ENCODE measurements at regions not wholly inside any gene's neighbourhood (a gene's known extent, or its start where the extent isn't known, plus 50 kb on each side); places are given as distances from the start of the nearest gene placed in this dataset.

DNA sequence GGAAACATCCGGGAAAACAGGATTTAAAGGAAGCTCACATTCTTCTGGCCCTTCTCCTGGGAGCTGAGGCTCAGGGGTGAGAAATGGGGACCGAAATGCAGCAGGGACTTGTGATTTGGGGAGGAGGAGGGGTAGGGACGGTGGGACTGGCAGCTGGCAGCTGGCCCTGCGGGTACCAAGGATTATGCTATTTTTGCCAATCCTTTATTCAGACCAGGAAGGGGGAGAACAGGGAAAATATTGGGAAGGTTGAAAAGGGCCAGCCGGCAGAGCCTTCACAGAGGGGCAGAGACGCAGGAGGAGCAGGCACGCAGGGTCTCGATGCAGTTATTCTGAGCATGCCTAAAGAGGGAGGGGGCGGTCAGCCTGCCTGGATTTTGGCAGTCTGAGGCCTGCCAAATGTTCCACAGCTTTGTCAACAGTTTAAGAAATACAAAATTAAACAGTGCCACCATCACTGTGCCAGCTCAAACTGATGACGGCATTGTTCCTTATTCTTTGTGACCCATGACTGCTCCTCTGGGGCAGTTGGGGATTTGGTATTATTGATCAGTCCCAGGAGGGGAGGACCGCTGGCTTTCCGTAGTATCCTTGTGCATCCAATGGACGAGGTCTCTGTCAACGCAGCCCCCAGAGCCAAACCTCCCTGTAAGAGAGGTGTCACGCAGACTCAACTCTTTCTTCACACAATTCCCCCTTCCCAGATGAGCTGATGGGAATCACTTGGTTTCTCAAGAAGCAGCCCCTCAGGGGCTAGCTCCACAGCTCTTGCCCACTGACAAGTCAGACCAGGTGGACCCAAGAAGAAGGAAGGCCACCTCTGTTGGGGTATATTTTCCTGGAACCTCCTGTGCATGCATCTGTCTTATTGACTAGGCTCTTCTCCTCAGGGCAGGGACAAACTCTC, 553.3 kb downstream of the BNC2 start:
- H3K9me3 ChIP-seq (ENCODE audit: control insufficient read depth, low read depth, low read length), result no peaks in the 10 kb centered on the region
- no peak overlapping the region for H3K4me3 ChIP-seq (ENCODE audit: low read length)
- H3K4me1 ChIP-seq (ENCODE audit: control insufficient read depth, insufficient read depth, low read length), result no peaks in the 10 kb centered on the region
- no peak overlapping the region for H3K27ac ChIP-seq (ENCODE audit: low read length)
- H3K27me3 ChIP-seq (ENCODE audit: control insufficient read depth, insufficient read depth, low read length), result no peaks in the 10 kb centered on the region
- no peaks in the 10 kb centered on the region for H3K36me3 ChIP-seq (ENCODE audit: control insufficient read depth, insufficient read depth, low read length)
- no CpG with 5 or more reads among the region's 15 CpGs for WGBS (ENCODE audit: insufficient coverage, low lambda C conversion rate)
- no peak for DNase-seq

DNA sequence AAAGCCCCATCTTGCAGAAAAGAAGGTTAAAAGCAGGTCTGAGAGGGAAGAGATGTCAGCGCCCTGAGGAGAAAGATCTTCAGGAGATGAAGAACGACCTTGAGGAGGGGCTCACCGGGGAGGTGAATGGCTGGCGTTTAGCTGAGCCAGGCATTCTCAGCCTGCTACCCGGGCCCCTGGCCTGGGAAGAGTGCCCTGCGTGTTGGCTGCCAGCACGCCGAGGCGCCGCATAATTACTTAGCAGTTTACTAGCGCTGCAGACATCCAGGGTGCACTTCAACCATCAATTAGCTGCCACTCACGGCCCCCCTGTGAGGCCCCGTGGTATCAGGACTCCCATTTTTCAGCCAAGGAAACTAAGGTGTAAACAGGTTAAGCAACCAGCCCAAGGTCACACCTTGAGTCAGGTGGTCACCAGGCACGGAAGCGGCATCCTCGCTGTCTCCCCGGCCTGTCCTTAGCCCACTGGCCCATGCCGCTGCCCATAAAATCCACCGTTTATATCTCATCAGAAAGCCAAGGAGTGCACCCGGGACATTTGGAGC, 551.9 kb downstream of the BNC2 start:
- Histone ChIP-seq H3K9me3 (ENCODE audit: control insufficient read depth, low read depth, low read length) (no peaks in the 10 kb centered on the region), H3K27me3 (ENCODE audit: control insufficient read depth, insufficient read depth, low read length) (no peaks in the 10 kb centered on the region), H3K4me1 (ENCODE audit: control insufficient read depth, insufficient read depth, low read length) (no peaks in the 10 kb centered on the region), H3K36me3 (ENCODE audit: control insufficient read depth, insufficient read depth, low read length) (no peaks in the 10 kb centered on the region), H3K27ac (ENCODE audit: low read length) (no peak overlapping the region), H3K4me3 (ENCODE audit: low read length) (no peak overlapping the region)
- no peak for DNase-seq
- no CpG with 5 or more reads among the region's 20 CpGs for WGBS (ENCODE audit: insufficient coverage, low lambda C conversion rate)

DNA sequence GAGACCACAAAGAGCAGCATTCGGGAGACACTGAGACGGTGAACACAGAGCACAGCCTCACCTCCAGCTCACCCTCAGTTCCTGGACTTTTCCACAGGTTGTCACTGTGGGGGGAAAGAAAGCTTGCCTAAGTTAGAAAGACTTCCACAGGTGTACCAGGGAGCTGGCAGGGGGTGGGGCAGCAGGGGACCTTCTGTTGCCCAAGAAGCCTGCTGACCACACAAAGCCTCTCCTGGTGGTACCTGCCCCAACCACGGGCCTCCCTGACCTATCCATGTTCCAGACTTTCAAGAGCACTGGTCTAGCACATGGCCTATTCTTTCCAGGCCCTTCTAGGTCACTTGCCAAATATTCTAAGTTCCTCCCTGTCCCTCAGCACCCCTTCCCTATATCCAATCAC, 550.8 kb downstream of the BNC2 start:
- no peak for DNase-seq
- H3K36me3 ChIP-seq (ENCODE audit: control insufficient read depth, insufficient read depth, low read length), result no peaks in the 10 kb centered on the region

DNA sequence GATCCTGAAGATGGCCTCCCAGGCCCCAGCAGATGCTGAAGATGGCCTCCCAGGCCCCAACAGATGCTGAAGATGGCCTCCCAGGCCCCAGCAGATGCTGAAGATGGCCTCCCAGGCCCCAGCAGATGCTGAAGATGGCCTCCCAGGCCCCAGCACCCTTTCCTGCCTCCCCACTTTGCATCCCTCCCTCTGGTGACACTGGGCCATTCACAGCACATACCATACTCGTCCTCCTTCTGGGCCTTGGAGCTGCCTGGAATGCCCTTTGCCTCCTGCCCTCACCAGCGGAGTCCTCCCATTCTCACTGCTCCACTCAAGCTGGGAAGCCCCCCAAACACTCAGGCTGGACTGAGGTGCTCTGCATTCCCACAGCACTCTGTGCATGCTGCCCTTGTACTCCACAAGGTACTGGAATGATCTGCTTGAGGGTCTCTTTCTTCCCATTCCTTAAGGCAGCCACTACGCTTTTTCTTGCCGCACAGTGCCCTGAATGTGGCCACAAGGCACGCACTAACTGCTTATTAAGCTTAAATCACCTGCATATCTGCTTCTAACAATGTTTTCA, 550.0 kb downstream of the BNC2 start:
- no peak for DNase-seq
- WGBS (ENCODE audit: insufficient coverage, low lambda C conversion rate), result 94% methylated on average over 2 of the region's 5 CpGs

More for the DNA sequence above, 550.8 kb downstream of the BNC2 start:
- H3K27ac ChIP-seq (ENCODE audit: low read length), result no peak overlapping the region
- WGBS (ENCODE audit: insufficient coverage, low lambda C conversion rate), result no CpG with 5 or more reads among the region's 3 CpGs
- H3K4me1 ChIP-seq (ENCODE audit: control insufficient read depth, insufficient read depth, low read length), result no peaks in the 10 kb centered on the region
- H3K4me3 ChIP-seq (ENCODE audit: low read length), result no peak overlapping the region
- H3K27me3 ChIP-seq (ENCODE audit: control insufficient read depth, insufficient read depth, low read length), result no peaks in the 10 kb centered on the region
- H3K9me3 ChIP-seq (ENCODE audit: control insufficient read depth, low read depth, low read length), result no peaks in the 10 kb centered on the region

DNA sequence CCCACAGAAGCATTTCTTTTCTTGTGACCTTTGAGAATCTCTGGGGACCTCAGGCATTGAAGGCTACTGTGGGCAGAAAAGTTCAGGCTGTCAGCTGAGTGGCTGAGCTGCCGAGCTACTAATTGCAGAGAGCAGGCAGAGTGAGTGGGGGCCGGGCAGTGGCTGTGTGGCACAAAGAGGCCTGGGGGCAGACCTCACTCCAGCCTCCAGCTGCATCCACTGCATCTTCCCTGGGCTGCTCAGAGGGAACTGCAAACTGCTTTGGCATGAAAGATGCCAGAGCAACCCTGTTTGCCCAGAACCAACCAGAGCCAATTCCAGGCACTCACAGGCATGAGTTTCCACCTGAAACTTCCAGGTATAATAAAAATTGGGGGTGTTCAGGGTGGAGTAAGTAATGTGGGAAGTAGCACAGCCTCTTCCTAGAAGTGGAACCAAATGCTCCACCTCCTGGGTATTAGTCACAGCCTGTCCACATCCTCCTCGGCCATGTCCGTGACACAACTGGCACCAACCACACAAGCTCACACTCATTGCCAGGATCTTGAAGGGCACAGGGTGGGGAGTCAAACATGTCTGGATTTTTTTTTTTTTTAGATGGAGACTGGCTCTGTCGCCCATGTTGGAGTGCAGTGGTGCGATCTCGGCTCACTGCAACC, 548.9 kb downstream of the BNC2 start:
- DNase-seq, result no peak
- H3K4me3 ChIP-seq (ENCODE audit: low read length), result no peak overlapping the region
- no peaks in the 10 kb centered on the region for H3K4me1 ChIP-seq (ENCODE audit: control insufficient read depth, insufficient read depth, low read length)
- H3K27me3 ChIP-seq (ENCODE audit: control insufficient read depth, insufficient read depth, low read length), result no peaks in the 10 kb centered on the region
- H3K27ac ChIP-seq (ENCODE audit: low read length), result no peak overlapping the region
- no peaks in the 10 kb centered on the region for H3K9me3 ChIP-seq (ENCODE audit: control insufficient read depth, low read depth, low read length)
- H3K36me3 ChIP-seq (ENCODE audit: control insufficient read depth, insufficient read depth, low read length), result no peaks in the 10 kb centered on the region
- no CpG with 5 or more reads among the region's 7 CpGs for WGBS (ENCODE audit: insufficient coverage, low lambda C conversion rate)

More for the DNA sequence above, 550.0 kb downstream of the BNC2 start:
- Histone ChIP-seq H3K4me1 (ENCODE audit: control insufficient read depth, insufficient read depth, low read length) (no peaks in the 10 kb centered on the region), H3K27me3 (ENCODE audit: control insufficient read depth, insufficient read depth, low read length) (no peaks in the 10 kb centered on the region), H3K4me3 (ENCODE audit: low read length) (no peak overlapping the region), H3K27ac (ENCODE audit: low read length) (no peak overlapping the region), H3K9me3 (ENCODE audit: control insufficient read depth, low read depth, low read length) (no peaks in the 10 kb centered on the region), H3K36me3 (ENCODE audit: control insufficient read depth, insufficient read depth, low read length) (no peaks in the 10 kb centered on the region)

DNA sequence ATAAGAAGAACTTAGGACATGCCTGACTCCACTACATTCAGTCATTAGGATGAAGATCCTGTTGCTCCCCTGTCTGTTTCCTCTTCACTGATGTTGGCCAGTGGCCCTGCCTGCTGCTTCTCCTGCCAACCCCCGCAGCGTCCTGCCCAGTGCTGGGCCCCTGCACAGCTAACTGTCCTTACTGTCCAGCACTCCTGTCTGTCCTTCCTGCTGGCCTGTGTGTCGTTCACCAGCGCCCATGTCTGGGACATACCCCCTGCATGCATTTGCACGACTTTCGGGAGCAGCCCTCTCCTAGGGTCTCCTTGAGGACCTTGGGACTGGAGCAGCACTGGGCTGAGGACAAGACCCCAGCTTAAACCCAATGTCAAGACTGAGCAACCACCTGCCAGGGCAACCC, 547.6 kb downstream of the BNC2 start:
- no CpG with 5 or more reads among the region's 6 CpGs for WGBS (ENCODE audit: insufficient coverage, low lambda C conversion rate)
- no peaks in the 10 kb centered on the region for H3K27me3 ChIP-seq (ENCODE audit: control insufficient read depth, insufficient read depth, low read length)
- no peak for DNase-seq
- no peaks in the 10 kb centered on the region for H3K9me3 ChIP-seq (ENCODE audit: control insufficient read depth, low read depth, low read length)
- H3K36me3 ChIP-seq (ENCODE audit: control insufficient read depth, insufficient read depth, low read length), result no peaks in the 10 kb centered on the region
- H3K4me1 ChIP-seq (ENCODE audit: control insufficient read depth, insufficient read depth, low read length), result no peaks in the 10 kb centered on the region
- H3K27ac ChIP-seq (ENCODE audit: low read length), result no peak overlapping the region
- no peak overlapping the region for H3K4me3 ChIP-seq (ENCODE audit: low read length)

DNA sequence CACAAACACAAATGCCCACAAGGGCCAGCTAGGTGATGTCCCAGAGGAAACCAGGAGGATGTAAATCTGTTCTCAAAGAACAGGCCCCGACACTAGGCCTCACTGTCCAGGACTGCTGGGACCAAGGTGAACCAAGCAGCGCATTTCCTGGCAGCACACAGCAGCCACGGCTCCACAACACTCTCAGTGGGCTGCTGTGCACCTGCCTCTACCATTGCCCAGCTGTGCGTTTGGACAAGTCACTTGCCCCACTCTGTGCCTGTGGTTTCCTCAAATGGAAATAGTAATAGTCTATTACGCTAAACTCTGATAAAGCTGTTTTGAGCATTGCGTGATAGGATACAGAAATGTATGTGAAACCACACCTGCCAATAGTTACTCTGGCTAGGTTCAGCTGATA, 544.5 kb downstream of the BNC2 start:
- no peaks in the 10 kb centered on the region for H3K36me3 ChIP-seq (ENCODE audit: control insufficient read depth, insufficient read depth, low read length)
- H3K27ac ChIP-seq (ENCODE audit: low read length), result no peak overlapping the region
- H3K9me3 ChIP-seq (ENCODE audit: control insufficient read depth, low read depth, low read length), result no peaks in the 10 kb centered on the region
- 100% methylated on average over 1 of the region's 6 CpGs for WGBS (ENCODE audit: insufficient coverage, low lambda C conversion rate)
- DNase-seq, result no peak
- no peaks in the 10 kb centered on the region for H3K4me1 ChIP-seq (ENCODE audit: control insufficient read depth, insufficient read depth, low read length)
- no peaks in the 10 kb centered on the region for H3K27me3 ChIP-seq (ENCODE audit: control insufficient read depth, insufficient read depth, low read length)
- H3K4me3 ChIP-seq (ENCODE audit: low read length), result no peak overlapping the region

DNA sequence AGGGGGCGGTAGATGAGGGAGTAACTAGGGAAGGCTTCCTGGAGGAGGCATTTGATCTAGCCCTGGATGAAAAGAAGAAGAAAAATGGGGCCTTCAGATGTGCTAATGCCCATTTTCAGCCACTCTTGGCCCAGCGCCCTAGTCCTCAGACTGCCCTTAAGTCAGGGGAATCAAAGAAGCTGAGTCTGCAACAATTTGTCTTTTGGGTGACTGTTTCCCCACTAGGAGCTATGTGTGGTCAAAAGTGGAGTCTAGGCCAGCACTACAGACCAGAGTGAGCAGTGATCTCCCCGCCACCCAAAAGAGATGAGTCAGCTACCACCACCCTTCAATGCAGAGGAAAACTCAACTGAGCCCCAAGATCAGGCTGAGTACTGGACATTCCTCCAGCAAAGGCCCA, 542.1 kb downstream of the BNC2 start:
- Histone ChIP-seq H3K9me3 (ENCODE audit: control insufficient read depth, low read depth, low read length) (no peaks in the 10 kb centered on the region), H3K27ac (ENCODE audit: low read length) (no peak overlapping the region), H3K36me3 (ENCODE audit: control insufficient read depth, insufficient read depth, low read length) (no peaks in the 10 kb centered on the region), H3K4me1 (ENCODE audit: control insufficient read depth, insufficient read depth, low read length) (no peaks in the 10 kb centered on the region), H3K27me3 (ENCODE audit: control insufficient read depth, insufficient read depth, low read length) (no peaks in the 10 kb centered on the region), H3K4me3 (ENCODE audit: low read length) (no peak overlapping the region)
- no peak for DNase-seq
- WGBS (ENCODE audit: insufficient coverage, low lambda C conversion rate), result no CpG with 5 or more reads among the region's 3 CpGs

DNA sequence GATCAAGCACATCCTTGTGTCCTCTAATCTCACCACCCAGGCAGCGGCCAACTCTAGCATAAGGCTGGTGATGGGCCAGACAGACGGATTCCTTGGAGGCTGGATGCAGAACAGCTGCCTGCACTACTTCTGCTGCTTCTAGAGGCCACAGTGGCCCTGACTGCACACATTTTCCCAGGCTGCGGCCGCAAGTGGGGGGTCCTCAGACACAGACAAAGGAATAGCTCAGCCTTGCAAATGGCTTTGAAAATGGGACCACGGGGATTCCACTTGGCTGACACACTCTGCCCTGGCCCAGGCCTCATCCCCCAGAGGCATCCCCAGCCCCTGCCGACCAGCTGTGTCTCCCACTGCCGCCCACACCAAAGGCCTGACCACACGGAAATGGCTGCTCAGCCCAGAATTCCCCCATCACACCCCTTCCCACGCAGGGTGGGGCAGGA, 540.8 kb downstream of the BNC2 start:
- Histone ChIP-seq H3K4me1 (ENCODE audit: control insufficient read depth, insufficient read depth, low read length) (no peaks in the 10 kb centered on the region), H3K9me3 (ENCODE audit: control insufficient read depth, low read depth, low read length) (no peaks in the 10 kb centered on the region), H3K27ac (ENCODE audit: low read length) (no peak overlapping the region), H3K4me3 (ENCODE audit: low read length) (no peak overlapping the region), H3K36me3 (ENCODE audit: control insufficient read depth, insufficient read depth, low read length) (no peaks in the 10 kb centered on the region), H3K27me3 (ENCODE audit: control insufficient read depth, insufficient read depth, low read length) (no peaks in the 10 kb centered on the region)
- WGBS (ENCODE audit: insufficient coverage, low lambda C conversion rate), result no CpG with 5 or more reads among the region's 9 CpGs
- DNase-seq, result peak in 1 of 2 donors; percentile 17

DNA sequence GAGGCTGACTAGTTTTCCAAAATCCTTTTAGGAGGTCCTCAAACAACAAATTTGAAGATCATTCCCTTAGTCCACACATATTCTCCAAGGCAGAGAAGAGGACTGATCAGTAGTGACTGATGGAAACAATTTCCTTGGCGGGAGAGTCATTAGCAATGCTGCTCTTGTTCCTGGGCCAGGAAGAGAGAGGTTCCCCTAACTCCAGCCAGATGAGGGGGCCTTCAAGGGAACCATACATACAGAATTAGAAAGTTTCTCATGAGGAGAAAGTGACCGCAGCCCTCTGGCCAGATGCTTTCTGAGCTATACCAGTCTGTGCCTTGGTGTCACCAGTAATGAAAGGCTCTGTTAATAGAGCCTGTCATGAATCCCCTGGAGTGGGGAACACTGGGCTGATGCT, 539.4 kb downstream of the BNC2 start:
- DNase-seq, result no peak
- Histone ChIP-seq H3K27me3 (ENCODE audit: control insufficient read depth, insufficient read depth, low read length) (no peaks in the 10 kb centered on the region), H3K4me3 (ENCODE audit: low read length) (no peak overlapping the region), H3K27ac (ENCODE audit: low read length) (no peak overlapping the region), H3K4me1 (ENCODE audit: control insufficient read depth, insufficient read depth, low read length) (no peaks in the 10 kb centered on the region), H3K36me3 (ENCODE audit: control insufficient read depth, insufficient read depth, low read length) (no peaks in the 10 kb centered on the region), H3K9me3 (ENCODE audit: control insufficient read depth, low read depth, low read length) (no peaks in the 10 kb centered on the region)
- WGBS (ENCODE audit: insufficient coverage, low lambda C conversion rate), result no CpG with 5 or more reads among the region's 2 CpGs
